ENCODE measurements at regions not wholly inside any gene's neighbourhood (a gene's known extent, or its start where the extent isn't known, plus 50 kb on each side); places are given as distances from the start of the nearest gene placed in this dataset.

DNA sequence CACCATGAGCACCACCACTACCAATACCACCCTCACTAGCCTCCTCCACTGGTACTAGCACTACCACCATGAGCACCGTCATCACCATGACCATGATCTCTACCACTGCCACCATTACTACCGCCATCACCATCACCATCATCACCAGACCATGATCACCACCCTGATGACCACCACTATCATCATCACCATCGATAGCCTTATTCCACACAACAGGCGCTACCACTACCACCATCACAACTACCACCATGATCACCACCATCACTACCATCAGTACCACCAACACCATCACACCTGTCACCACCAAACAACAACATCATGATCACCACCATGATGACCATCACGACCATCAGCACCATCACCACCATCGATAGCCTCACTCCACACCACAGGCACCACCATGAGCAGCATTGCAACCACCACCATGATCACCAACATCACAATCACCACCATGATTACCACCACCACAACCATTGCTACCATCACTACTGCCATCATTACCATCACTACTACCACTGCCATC lies 56.6 kb upstream of the CASZ1 start:
- no peak overlapping the region for H3K27ac ChIP-seq
- TF ChIP-seq, protein P1, sequence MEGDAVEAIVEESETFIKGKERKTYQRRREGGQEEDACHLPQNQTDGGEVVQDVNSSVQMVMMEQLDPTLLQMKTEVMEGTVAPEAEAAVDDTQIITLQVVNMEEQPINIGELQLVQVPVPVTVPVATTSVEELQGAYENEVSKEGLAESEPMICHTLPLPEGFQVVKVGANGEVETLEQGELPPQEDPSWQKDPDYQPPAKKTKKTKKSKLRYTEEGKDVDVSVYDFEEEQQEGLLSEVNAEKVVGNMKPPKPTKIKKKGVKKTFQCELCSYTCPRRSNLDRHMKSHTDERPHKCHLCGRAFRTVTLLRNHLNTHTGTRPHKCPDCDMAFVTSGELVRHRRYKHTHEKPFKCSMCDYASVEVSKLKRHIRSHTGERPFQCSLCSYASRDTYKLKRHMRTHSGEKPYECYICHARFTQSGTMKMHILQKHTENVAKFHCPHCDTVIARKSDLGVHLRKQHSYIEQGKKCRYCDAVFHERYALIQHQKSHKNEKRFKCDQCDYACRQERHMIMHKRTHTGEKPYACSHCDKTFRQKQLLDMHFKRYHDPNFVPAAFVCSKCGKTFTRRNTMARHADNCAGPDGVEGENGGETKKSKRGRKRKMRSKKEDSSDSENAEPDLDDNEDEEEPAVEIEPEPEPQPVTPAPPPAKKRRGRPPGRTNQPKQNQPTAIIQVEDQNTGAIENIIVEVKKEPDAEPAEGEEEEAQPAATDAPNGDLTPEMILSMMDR (IDR thresholded peaks at IDR 0.05; ENCODE audit: low read depth, low read length): no peak
- H3K27me3 ChIP-seq (ENCODE audit: insufficient read depth, low read depth, severe bottlenecking): no peaks in the 10 kb centered on the region
- H3K36me3 ChIP-seq: no peaks in the 10 kb centered on the region
- peaks cover 3% of the 10 kb centered on the region for H3K9me3 ChIP-seq (ENCODE audit: severe bottlenecking)
- no peak for DNase-seq
- no peak overlapping the region for H3K4me3 ChIP-seq (ENCODE audit: low read depth, low read length)

- Histone ChIP-seq H3K9me3 (ENCODE audit: severe bottlenecking) (peaks cover 3% of the 10 kb centered on the region), H3K36me3 (no peaks in the 10 kb centered on the region), H3K4me3 (ENCODE audit: low read depth, low read length) (no peak overlapping the region), H3K27me3 (ENCODE audit: insufficient read depth, low read depth, severe bottlenecking) (no peaks in the 10 kb centered on the region), H3K27ac (no peak overlapping the region)
- DNase-seq: no peak
- TF ChIP-seq, protein P1 (IDR thresholded peaks at IDR 0.05; ENCODE audit: low read depth, low read length): no peak
These were observed 57.3 kb upstream of the CASZ1 start for GRCh38 chr1:10853701-10854100.

DNA sequence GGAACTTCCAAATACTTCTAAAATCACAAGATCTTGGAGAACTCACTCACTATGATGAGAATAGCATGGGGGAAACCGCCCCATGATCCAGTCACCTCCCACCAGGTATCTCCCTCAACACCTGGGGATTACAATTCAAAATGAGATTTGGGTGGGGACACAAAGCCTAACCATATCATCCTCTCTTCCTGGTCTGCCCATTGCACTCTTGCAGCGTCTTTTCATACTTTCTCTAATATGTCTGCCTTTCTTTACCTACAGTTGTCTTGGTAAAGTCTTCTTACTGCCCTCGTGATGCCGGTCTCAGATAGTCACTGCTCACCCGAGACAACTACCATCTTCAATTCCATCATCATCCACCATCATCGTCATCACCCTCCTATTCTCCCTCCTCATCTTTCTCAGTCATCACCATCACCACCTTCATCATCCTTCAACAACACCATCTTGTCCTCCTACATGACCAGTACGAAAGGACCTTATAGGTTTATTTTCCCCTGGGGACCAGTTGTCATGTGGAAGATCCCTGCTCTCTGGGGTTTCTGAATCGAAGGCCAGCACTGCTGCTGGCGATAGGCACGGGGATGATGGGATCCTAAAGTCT lies 58.5 kb upstream of the CASZ1 start:
- Histone ChIP-seq H3K4me3 (ENCODE audit: low read depth, low read length) (no peak overlapping the region), H3K27ac (no peak overlapping the region), H3K36me3 (no peaks in the 10 kb centered on the region), H3K9me3 (ENCODE audit: severe bottlenecking) (peaks cover 3% of the 10 kb centered on the region), H3K27me3 (ENCODE audit: insufficient read depth, low read depth, severe bottlenecking) (no peaks in the 10 kb centered on the region)
- TF ChIP-seq, protein P1 (IDR thresholded peaks at IDR 0.05; ENCODE audit: low read depth, low read length): no peak
- no peak for DNase-seq

DNA sequence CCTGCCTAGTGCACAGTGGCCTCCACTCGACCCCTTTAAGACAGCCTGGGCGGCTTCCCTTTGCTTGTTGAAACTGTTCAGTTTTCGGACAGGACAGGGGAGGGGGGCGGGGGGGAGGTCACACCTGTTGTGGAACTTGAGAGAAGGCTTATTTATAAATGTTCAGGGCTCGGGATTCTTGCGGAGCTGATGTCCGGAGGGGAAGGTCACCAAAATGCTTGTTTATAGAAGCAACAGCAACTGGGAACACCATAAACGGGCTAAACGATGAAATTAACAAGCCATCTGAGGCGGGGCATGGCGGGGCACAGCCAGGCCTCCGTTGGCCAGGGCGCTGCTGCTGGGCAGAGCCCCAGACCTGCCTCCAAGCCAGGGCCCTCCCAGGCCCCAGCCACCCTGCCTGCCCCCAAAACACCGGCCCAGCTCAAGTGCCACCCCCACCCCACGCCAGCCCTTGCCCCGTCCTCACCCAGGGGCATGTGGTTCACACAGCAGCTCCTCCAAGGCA lies 59.8 kb upstream of the CASZ1 start:
- no peak overlapping the region for H3K27ac ChIP-seq
- TF ChIP-seq, protein P1 (IDR thresholded peaks at IDR 0.05; ENCODE audit: low read depth, low read length): no peak

GRCh38 chr1:10856863-10857598 lies 60.6 kb upstream of the CASZ1 start:
- no peaks in the 10 kb centered on the region for H3K36me3 ChIP-seq
- no peak overlapping the region for H3K4me3 ChIP-seq (ENCODE audit: low read depth, low read length)
- TF ChIP-seq, protein P1 (IDR thresholded peaks at IDR 0.05; ENCODE audit: low read depth, low read length): no peak
- peaks cover 3% of the 10 kb centered on the region for H3K9me3 ChIP-seq (ENCODE audit: severe bottlenecking)
- H3K27ac ChIP-seq: no peak overlapping the region; the same call in 1 of the 2 replicates
- no peak for DNase-seq
- no peaks in the 10 kb centered on the region for H3K27me3 ChIP-seq (ENCODE audit: insufficient read depth, low read depth, severe bottlenecking)

More for the DNA sequence above, 59.8 kb upstream of the CASZ1 start:
- Histone ChIP-seq H3K36me3 (no peaks in the 10 kb centered on the region), H3K4me3 (ENCODE audit: low read depth, low read length) (no peak overlapping the region), H3K27me3 (ENCODE audit: insufficient read depth, low read depth, severe bottlenecking) (no peaks in the 10 kb centered on the region), H3K9me3 (ENCODE audit: severe bottlenecking) (peaks cover 3% of the 10 kb centered on the region)
- no peak for DNase-seq

Measured in WERI-Rb-1 (cell line).